ENCODE measurements at regions not wholly inside any gene's neighbourhood (a gene's known extent, or its start where the extent isn't known, plus 50 kb on each side); places are given as distances from the start of the nearest gene placed in this dataset.

DNA sequence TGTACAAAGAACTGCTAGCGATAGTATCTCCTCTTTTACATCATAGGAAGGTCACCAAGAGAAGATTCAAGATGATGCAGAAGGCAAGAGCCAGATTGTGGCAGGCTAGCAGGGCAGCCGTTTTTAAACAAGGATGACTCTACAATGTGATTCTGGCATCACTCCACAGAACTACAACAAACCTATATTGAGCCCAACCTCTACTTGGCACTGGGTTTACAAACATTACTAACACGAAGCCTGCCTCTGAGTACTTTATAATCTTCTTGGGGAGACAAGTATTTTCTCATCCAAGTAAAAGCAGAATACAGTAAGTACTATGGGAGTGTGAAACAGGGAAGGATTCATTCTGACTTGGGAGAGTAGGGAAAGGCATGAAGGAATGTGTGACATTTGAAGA lies 448.6 kb downstream of the ZNF608 start:
- Histone ChIP-seq H4K5ac (ENCODE audit: insufficient read length, low read depth, low read length) (no peak overlapping the region), H3K18ac (ENCODE audit: insufficient read length, low read depth, low read length) (no peak overlapping the region), H4K8ac (replicated peaks; ENCODE audit: insufficient read length, low read depth, low read length) (no peak overlapping the region), H3K4me2 (ENCODE audit: insufficient read depth, insufficient read length, low read length) (no peak overlapping the region), H3K4me1 (ENCODE audit: insufficient read depth, low read length) (no peaks in the 10 kb centered on the region), H3K9ac (ENCODE audit: extremely low read depth, insufficient read length, low read length) (no peak overlapping the region), H3K27me3 (ENCODE audit: insufficient read depth, low read length) (no peaks in the 10 kb centered on the region), H3K23ac (ENCODE audit: insufficient read length, low read depth, low read length) (no peak overlapping the region), H2BK12ac (ENCODE audit: insufficient read length, low read depth, low read length) (no peak overlapping the region), H4K20me1 (ENCODE audit: control insufficient read depth, insufficient read depth, insufficient read length) (no peaks in the 10 kb centered on the region), H3K4ac (ENCODE audit: low read depth, low read length) (no peak overlapping the region), H3K56ac (ENCODE audit: insufficient read length, low read depth, low read length) (no peak overlapping the region), H2BK15ac (ENCODE audit: low read depth, low read length) (no peak overlapping the region), H3K79me2 (ENCODE audit: insufficient read depth, low read length) (no peaks in the 10 kb centered on the region), H3T11ph (ENCODE audit: low read length) (no peak overlapping the region), H2BK5ac (ENCODE audit: insufficient read length, low read length) (no peak overlapping the region), H2AFZ (ENCODE audit: low read length) (no peak overlapping the region), H3K79me1 (ENCODE audit: insufficient read depth, low read depth, low read length, poor library complexity, severe bottlenecking) (no peaks in the 10 kb centered on the region), H3K9me3 (ENCODE audit: control insufficient read depth, low read depth, low read length) (no peaks in the 10 kb centered on the region), H4K91ac (ENCODE audit: insufficient read length, low read depth, low read length) (no peak overlapping the region), H3K27ac (ENCODE audit: insufficient read length, low read depth, low read length) (no peak overlapping the region), H2BK20ac (ENCODE audit: low read depth, low read length, poor library complexity, severe bottlenecking) (no peak overlapping the region), H3K23me2 (ENCODE audit: insufficient read length, low read depth, low read length, poor library complexity, severe bottlenecking) (no peaks in the 10 kb centered on the region), H2BK120ac (ENCODE audit: low read depth, low read length, poor library complexity, severe bottlenecking) (no peak overlapping the region), H2AK5ac (ENCODE audit: insufficient read length, low read length) (no peak overlapping the region), H3K14ac (ENCODE audit: insufficient read depth, low read length) (no peak overlapping the region)
- WGBS (ENCODE audit: extremely low coverage, insufficient read length, low lambda C conversion rate) = no CpG with 5 or more reads among the region's 3 CpGs
- peaks cover 6 to 11% of the 10 kb centered on the region in 2 experiments for H3K4me1 Mint-ChIP-seq
- H3K27ac Mint-ChIP-seq = no peak overlapping the region
- no peak for DNase-seq
- peaks cover 0 to 14% of the 10 kb centered on the region in 2 experiments; a peak in 4 of 5 replicates for H3K9me3 Mint-ChIP-seq
- no peak overlapping the region for H3K4me3 Mint-ChIP-seq
- H3K36me3 Mint-ChIP-seq (ENCODE audit: insufficient read depth in 1 of 3, low read depth in 3 of 3) = peaks cover 0 to 10% (median 8%) of the 10 kb centered on the region in 3 experiments; a peak in 5 of 7 replicates
- no peaks in the 10 kb centered on the region for H3K27me3 Mint-ChIP-seq (ENCODE audit: low read depth)
- TF ChIP-seq, protein P1, sequence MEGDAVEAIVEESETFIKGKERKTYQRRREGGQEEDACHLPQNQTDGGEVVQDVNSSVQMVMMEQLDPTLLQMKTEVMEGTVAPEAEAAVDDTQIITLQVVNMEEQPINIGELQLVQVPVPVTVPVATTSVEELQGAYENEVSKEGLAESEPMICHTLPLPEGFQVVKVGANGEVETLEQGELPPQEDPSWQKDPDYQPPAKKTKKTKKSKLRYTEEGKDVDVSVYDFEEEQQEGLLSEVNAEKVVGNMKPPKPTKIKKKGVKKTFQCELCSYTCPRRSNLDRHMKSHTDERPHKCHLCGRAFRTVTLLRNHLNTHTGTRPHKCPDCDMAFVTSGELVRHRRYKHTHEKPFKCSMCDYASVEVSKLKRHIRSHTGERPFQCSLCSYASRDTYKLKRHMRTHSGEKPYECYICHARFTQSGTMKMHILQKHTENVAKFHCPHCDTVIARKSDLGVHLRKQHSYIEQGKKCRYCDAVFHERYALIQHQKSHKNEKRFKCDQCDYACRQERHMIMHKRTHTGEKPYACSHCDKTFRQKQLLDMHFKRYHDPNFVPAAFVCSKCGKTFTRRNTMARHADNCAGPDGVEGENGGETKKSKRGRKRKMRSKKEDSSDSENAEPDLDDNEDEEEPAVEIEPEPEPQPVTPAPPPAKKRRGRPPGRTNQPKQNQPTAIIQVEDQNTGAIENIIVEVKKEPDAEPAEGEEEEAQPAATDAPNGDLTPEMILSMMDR (conservative IDR thresholded peaks at IDR 0.05) = no peak
